ENCODE measurements at regions not wholly inside any gene's neighbourhood (a gene's known extent, or its start where the extent isn't known, plus 50 kb on each side); places are given as distances from the start of the nearest gene placed in this dataset.

DNA sequence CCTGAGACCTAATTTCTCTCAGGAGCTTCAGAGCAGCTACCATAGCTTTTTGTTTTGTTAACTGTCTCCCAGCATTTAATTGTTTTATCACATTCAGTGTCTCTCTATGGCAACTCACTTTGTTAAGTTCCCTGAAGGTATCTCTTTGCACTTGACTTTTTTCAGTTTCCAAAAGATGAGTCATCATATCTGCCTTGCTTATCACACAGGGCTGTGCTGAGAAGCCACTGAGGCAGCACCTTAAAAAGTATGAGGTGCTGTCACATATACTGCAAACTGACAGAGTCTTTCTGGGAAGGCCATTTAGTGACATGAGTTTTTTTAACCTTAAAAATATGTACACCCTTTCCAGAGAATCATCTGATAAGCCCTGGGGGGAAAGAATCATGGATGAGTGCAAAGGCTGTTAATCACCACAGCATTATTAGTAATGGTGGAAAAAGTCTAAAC is 56.8 kb downstream of the PPP1R3C start:
- no peak for DNase-seq (ENCODE audit: low spot score)

DNA sequence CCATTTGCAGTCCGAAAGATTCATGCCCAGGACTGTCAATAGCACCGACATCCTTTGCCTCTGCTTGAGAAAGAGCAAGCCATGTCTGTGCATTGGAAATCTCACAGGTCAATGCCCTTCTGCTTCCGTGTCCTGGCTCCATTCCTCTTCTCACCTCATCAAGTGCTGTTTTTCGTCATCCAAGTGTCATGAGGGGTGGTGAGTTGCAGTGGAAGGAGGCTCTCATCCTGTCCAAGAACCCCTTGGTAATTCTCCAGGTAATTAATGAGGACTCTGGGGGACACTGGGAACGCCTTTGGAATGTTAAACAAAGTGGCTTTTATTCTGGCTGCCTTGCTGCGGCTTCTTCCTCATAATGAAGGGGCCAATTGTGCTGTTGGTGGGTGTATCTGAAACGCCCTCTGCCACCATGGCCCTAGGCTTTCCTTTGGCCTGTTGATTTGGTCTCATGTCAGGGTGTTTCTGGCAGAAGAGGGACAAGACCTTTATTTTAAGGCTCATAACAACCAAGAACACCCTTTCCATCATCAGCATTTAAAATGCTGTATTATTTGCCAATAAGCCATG is 57.7 kb downstream of the PPP1R3C start:
- peak; percentile 74 for DNase-seq (ENCODE audit: low spot score)

DNA sequence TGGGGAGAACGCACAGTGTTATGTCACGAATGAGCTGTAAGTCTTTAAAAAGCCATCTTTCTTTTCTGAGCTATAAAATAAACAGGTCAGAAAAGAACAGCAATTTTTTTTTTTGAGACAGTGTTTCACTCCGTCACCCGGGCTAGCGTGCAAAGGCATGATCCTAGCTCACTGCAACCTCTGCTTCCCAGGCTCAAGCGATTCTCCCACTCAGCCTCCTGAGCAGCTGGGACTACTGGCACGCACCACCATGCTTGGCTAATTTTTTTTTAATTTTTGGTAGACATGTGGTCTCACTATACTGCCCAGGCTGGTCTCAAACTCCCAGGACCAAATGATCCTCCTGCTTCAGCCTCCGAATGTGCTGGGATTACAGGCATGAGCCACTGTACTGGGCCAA is 58.6 kb downstream of the PPP1R3C start:
- no peak for DNase-seq (ENCODE audit: low spot score)

DNA sequence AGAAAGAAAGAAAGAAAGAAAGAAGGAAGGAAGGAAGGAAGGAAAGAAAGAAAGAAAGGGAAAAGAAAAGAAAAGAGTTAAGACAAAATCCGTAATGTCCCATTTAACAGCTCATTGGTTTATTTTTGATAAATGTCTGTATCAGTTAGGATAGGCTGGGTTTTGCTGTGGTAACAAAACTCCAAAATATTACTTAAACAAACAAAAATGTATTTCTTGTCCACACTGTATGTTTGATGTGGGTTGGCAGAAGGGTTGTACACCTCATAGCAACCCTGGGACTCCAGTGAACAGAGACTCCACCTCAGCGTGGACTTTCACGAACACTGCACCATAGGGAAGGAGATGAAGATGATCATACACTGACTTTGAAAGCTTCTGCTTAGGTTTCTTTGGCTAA is 59.6 kb downstream of the PPP1R3C start:
- DNase-seq (ENCODE audit: low spot score) = no peak

DNA sequence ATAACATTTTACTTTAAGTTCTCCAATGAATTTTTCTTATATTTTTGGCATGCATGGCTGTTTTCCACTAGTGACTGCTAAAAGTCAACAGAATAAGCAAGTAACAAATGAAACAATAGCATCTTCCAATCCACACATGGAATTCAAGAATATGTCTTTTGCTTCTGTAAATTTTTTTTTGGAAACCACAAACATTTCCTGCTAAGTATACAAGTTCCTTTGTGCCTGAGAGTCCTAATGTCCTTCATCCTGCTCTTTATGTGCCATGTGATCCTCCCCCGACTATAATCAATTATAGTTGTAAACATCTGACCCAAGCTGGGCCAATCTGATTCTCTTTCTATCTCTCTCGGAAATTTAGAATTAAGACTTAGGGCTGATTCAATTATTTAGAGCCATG is 61.2 kb downstream of the PPP1R3C start:
- DNase-seq (ENCODE audit: low spot score) = no peak

DNA sequence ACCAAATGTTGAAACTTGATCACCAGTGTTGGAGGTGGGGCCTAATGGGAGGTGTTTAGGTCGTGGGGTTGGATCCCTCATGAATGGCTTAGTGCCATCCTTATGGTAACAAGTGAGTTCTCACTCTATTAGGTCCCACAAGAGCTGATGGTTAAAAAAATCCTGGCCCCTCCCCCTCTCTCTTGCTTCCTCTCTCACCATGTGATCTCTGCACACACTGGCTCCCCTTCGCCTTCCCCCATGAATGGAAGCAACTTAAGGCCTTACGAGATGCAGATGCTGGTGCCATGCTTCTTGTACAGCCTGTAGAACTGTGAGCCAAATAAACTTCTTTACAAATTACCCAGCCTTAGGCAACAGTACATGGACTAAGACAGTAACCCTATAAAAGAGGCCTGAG is 62.7 kb downstream of the PPP1R3C start:
- DNase-seq (ENCODE audit: low spot score) = no peak

DNA sequence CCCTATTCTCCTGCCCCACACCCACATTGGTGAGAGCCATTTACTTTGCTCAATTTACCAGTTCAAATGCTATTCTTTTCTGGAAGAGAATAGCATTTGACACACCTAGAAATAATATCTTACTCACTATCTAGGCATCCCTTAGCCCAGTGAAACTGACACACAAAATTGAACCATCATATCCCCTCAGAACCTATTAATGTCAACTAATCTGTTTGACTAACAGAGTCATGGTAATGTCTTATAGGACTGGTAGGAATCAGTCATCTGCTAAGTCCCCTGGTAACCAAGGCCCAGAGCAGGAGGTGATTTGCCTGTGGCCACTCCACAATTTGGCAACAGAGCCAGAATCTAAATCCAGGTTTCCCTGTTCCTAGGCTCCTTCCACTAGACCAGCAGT is 63.3 kb downstream of the PPP1R3C start:
- no peak for DNase-seq (ENCODE audit: low spot score)

DNA sequence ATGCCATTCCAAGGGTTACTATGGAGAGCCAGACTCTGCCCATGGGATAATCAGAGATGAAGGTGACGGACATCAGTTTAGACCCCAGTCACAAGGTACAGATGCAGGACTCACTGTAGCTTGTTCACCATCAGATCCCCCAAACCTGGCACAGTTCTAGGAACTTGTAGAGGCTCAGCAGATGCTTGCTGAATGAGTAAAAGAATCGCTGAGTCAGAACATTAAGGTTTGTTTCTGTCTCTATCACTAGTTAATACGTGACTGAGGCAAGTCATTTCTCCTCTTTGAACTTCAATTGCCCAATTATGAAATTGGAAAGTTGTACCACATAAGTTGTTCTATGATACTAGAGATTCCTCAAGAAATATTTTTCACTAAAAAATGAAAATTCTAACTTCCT is 65.1 kb downstream of the PPP1R3C start:
- no peak for DNase-seq (ENCODE audit: low spot score)

DNA sequence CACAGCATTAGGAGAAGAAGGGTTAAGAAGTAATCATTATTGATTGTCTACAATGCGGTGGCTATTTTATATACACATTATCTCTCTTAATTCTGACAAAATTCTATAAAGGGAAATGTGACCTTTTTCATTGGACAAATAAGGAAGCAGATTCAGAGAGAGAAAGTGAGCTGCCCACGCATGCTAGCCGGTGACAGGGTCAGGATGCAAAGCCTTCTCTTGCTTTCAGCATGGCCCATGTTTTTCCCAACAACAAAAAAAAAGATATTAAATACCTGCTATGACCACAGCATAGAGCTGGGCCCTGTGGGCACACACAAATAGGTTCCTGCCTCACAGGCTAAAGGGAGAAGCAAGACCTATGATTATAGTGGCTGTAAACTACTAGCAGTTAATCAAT is 66.8 kb downstream of the PPP1R3C start:
- no peak for DNase-seq (ENCODE audit: low spot score)

DNA sequence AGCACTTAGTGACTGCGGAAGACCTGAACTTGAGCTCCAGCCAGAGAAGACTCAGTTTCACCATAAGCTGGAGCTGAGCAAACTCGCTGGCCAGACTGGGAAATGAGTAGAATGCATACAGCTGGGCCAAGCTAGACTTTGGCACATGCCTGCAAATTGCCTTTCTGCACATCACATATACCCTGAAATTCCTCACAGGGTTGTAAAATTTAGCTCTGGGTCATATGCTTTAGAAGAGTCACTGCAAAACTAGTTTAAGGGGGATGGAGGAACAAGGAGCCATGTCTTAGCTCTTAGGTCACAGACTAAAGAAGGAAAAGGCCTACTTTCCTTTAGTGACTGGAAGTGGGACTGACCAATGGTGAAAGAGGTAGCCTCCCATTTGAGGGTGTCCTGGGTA is 67.6 kb downstream of the PPP1R3C start:
- no peak for DNase-seq (ENCODE audit: low spot score)

DNA sequence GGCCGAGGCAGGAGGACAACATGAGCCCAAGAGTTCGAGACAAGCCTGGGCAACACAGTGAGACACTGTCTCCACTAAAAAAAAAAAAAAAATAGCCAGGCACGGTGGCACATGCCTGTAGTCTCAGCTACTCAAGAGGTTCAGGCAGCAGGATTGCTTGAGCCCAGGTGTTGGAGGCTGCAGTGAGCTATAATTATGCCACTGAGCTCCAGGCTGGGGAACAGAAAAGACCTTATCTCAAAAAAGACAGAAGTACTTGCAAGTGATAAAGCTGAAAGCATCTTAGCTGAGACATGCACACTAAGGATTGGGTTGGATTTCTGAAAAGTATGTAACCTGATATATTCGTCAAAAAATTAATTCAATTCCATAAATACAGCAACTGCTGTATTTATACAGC is 68.4 kb downstream of the PPP1R3C start:
- DNase-seq (ENCODE audit: low spot score) = no peak

Measured in putamen (tissue), 1 donor.